K562 (cell line): ENCODE measurements at regions not wholly inside any gene's neighbourhood (a gene's known extent, or its start where the extent isn't known, plus 50 kb on each side); places are given as distances from the start of the nearest gene placed in this dataset.

Experiments used
- ATAC-seq: fragments of 200-7000 bp; cut with Tn5 transposase; 3 replicates; pipeline ENCODE4 v1.9.1; 2020; ENCODE audit warnings: moderate library complexity
- BruUV-seq: library from RNA; stranded (reverse); fragments of 400-500 nt; replicated peaks from 2 replicates; lab custom pipeline; 2021; lab: Mats Ljungman, UMichigan
- CTCF ChIA-PET: fragments of 300-600 bp; formaldehyde crosslinking; extraction: SDS; loops from one replicate; lab custom pipeline; 2021; ENCODE audit warnings: low intra/inter-chr PET ratio; lab: Yijun Ruan, JAX
- POLR2A ChIA-PET: fragments of 300-600, 350-650 bp; sonication (Branson Sonifier 250); formaldehyde crosslinking; extraction: SDS; loops from one replicate; lab custom pipeline; 2021; ENCODE audit warnings: antibody characterized with exemption, inconsistent platforms; lab: Yijun Ruan, JAX
- DNase-seq, 4 experiments: peaks; one replicate each; pipeline versions ENCODE4 v3.0.0 to v3.0.0-alpha.2; 2011 to 2018; ENCODE audit warnings: low spot score in 3 of 4, mixed read lengths in 3 of 4; ENCODE audit errors: extremely low read depth in 1 of 4
- FAIRE-seq: peaks from 2 replicates; lab custom pipeline; 2011; peaks lifted over from hg19 to GRCh38; lab: Jason Lieb, UNC
- H2AFZ ChIP-seq: 2 replicates; pipeline ENCODE4 v1.6.0; 2011; ENCODE audit warnings: low read depth, low read length, control low read depth, inconsistent platforms
- H3K27ac ChIP-seq: fragments of 200-600 bp; 3 replicates; pipeline ENCODE4 v1.8.0; 2011; ENCODE audit warnings: low read depth, mild to moderate bottlenecking, control low read depth, inconsistent platforms, low read length, moderate library complexity, mixed read lengths; ENCODE audit errors: extremely low read depth
- H3K27me3 ChIP-seq, 2 experiments: fragments of 300-600 bp in 1 of 2; 2 replicates in 1 of 2; 3 replicates in 1 of 2; pipeline versions ENCODE4 v1.6.0 to v1.8.0; 2011; ENCODE audit warnings: inconsistent platforms in 2 of 2, low read length in 2 of 2, mild to moderate bottlenecking in 1 of 2, mixed read lengths in 1 of 2, moderate library complexity in 1 of 2; ENCODE audit not compliant: control insufficient read depth in 2 of 2, insufficient read depth in 2 of 2
- H3K36me3 ChIP-seq: fragments of 300-600 bp; 3 replicates; pipeline ENCODE4 v1.8.0; 2011; ENCODE audit warnings: mild to moderate bottlenecking, low read length, inconsistent platforms; ENCODE audit not compliant: control insufficient read depth, insufficient read depth
- H3K4me1 ChIP-seq, 2 experiments: fragments of 200-600 bp in 1 of 2; replicated peaks in 1 of 2; 2 replicates in 1 of 2; 3 replicates in 1 of 2; pipeline versions ENCODE4 v1.5.1 to v1.8.0; 2011; ENCODE audit warnings: inconsistent platforms in 2 of 2, low read length in 2 of 2, mild to moderate bottlenecking in 1 of 2, mixed read lengths in 1 of 2, moderate library complexity in 1 of 2; ENCODE audit not compliant: control insufficient read depth in 2 of 2, insufficient read depth in 2 of 2
- H3K4me2 ChIP-seq: 2 replicates; pipeline ENCODE4 v1.6.1; 2011; ENCODE audit warnings: low read length, control low read depth, inconsistent platforms, mixed read lengths; ENCODE audit not compliant: insufficient read depth
- H3K4me3 ChIP-seq: fragments of 200-600 bp; sonication (generic), shearing (Covaris generic); 2 replicates; pipeline ENCODE4 v1.5.1; 2016; ENCODE audit warnings: control low read depth, inconsistent platforms
- H3K79me2 ChIP-seq: fragments of 200-600 bp; 3 replicates; pipeline ENCODE4 v1.8.0; 2011; ENCODE audit warnings: low read length, inconsistent platforms; ENCODE audit not compliant: control insufficient read depth, insufficient read depth
- H3K9ac ChIP-seq, 2 experiments: 2 replicates each; pipeline versions ENCODE4 v1.6.0 to v1.6.1; 2011; ENCODE audit warnings: low read depth in 2 of 2, low read length in 2 of 2, control low read depth in 1 of 2, inconsistent platforms in 1 of 2, mild to moderate bottlenecking in 1 of 2, mixed read lengths in 1 of 2; ENCODE audit not compliant: insufficient read depth in 1 of 2
- H3K9me1 ChIP-seq: one replicate; pipeline ENCODE4 v1.6.0; 2011; ENCODE audit warnings: inconsistent platforms, mild to moderate bottlenecking, low read length, moderate library complexity; ENCODE audit not compliant: control insufficient read depth, insufficient read depth
- H3K9me3 ChIP-seq: replicated peaks from 2 replicates; pipeline ENCODE4 v1.5.1; 2011; ENCODE audit warnings: low read depth, low read length, inconsistent platforms; ENCODE audit not compliant: control insufficient read depth, insufficient read depth
- H4K20me1 ChIP-seq: replicated peaks from 2 replicates; pipeline ENCODE4 v1.6.1; 2011; ENCODE audit warnings: low read length, inconsistent platforms, mixed read lengths; ENCODE audit not compliant: control insufficient read depth, insufficient read depth
- IFI16 ChIP-seq: fragments of 250-450 bp; sonication (Bioruptor Pico); IDR thresholded peaks from 2 replicates; pipeline ENCODE4 v2.1.2; 2022; ENCODE audit warnings: mild to moderate bottlenecking, inconsistent platforms
- KLF10 ChIP-seq: fragments of 250-450 bp; sonication (Bioruptor Pico); IDR thresholded peaks from 2 replicates; pipeline ENCODE4 v1.6.1; 2021; ENCODE audit warnings: matching md5 sums
- LEF1 ChIP-seq: fragments of 450-650 bp; IDR thresholded peaks from 2 replicates; pipeline ENCODE4 v1.6.1; 2016; ENCODE audit warnings: mild to moderate bottlenecking
- ZNF785 ChIP-seq: fragments of 250-450 bp; sonication (Bioruptor Pico); IDR thresholded peaks from 2 replicates; pipeline ENCODE4 v1.4.0; 2020; ENCODE audit warnings: mild to moderate bottlenecking
- WGBS: fragments of 100-300 bp; shearing (Covaris generic); methylation state at CpG from one replicate; pipeline ENCODE4 v1.1.6; 2016; ENCODE audit warnings: low coverage, mixed read lengths; ENCODE audit not compliant: insufficient coverage; ENCODE audit errors: missing lambda C conversion rate; 5-methylcytosine and 5-hydroxymethylcytosine counted together
- in situ Hi-C: fragments of 300-500 bp; cut with MboI; formaldehyde crosslinking; loops from 4 replicates; pipeline ENCODE4 v1.15.0; 2018; ENCODE audit warnings: inconsistent platforms, mixed read lengths
- intact Hi-C: fragments of 100-400 bp; cut with micrococcal nuclease; formaldehyde crosslinking; loops from 2 replicates; pipeline ENCODE4 v1.14.2; 2022

DNA sequence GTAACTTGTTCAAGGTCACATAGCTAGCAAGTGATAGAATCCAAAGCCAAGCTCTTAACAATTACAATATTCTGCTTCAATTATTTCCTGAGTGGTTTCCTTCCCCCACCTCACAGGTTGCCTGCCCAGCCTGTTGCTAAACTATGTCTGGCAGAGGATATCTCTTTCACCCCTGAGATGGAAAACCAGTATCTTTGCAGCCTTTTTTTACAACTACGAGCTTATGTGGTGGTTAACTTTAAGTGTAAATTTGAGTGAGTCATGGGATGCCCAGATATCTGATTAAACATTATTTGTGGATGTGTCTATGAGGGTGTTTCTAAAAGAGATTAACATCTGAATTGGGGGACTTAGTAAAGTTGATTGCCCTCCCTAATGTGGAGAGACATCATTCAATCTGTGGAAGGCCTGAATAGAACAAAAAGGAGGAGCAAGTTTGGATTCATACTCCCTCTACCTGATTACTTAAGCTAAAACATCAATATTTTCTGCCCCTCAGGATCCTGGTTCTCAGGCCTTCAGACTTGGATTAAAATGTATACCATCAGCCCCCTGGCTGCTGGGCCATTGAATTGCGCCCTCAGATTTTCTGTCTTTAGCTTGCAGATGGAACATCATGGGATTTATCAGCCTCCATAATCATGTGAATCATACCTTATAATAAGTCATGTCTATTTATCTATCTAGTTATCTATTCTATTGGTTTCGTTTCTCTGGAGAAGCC is 911.9 kb downstream of the METTL15 start:
- Histone ChIP-seq H3K27ac (no peak overlapping the region), H3K36me3 (no peaks in the 10 kb centered on the region), H3K27me3 (no peaks in the 10 kb centered on the region), H2AFZ (no peak overlapping the region), H3K9ac (no peak overlapping the region), H3K9me1 (no peaks in the 10 kb centered on the region), H4K20me1 (no peaks in the 10 kb centered on the region), H3K9me3 (no peaks in the 10 kb centered on the region; the same call in 1 of the 2 replicates), H3K4me2 (no peak overlapping the region), H3K4me3 (no peak overlapping the region), H3K79me2 (no peaks in the 10 kb centered on the region), H3K4me1 (no peaks in the 10 kb centered on the region)
- no TSS peak for BruUV-seq
- FAIRE-seq = no peak
- TF ChIP-seq ZNF785 (no peak), KLF10 (no peak), LEF1 (no peak)
- in situ Hi-C loops = no loop called here
- POLR2A ChIA-PET = no interaction called here
- CTCF ChIA-PET = no interaction called here
- ATAC-seq = no peak
- WGBS = 0% methylated on average over 3 of the region's 3 CpGs
- no peak for DNase-seq
- intact Hi-C loops = no loop called here

DNA sequence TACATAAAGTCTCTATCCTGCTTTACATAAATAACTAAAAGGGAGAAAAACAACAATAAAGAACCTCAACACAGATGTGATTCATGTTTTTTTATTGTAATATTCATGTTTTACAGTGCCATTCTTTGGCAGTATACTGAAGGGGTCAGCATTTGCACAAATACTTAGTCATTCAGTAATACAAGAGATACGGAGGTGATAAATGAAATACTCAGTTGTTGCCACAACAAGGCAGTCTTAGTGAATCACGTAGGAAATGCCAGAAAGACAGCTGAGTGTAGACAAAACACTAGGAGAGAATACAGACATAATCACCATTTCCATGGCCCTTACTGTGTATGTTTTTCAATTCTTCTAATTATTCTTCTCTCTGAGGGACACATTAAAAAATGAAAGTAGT is 910.4 kb downstream of the METTL15 start:
- FAIRE-seq (no peak), ATAC-seq (no peak), DNase-seq (no peak)
- Histone ChIP-seq H3K4me3 (no peak overlapping the region), H2AFZ (no peak overlapping the region), H3K27me3 (no peaks in the 10 kb centered on the region), H3K4me2 (no peak overlapping the region), H3K4me1 (no peaks in the 10 kb centered on the region), H4K20me1 (no peaks in the 10 kb centered on the region), H3K79me2 (no peaks in the 10 kb centered on the region), H3K9me1 (no peaks in the 10 kb centered on the region), H3K9me3 (no peaks in the 10 kb centered on the region; the same call in 1 of the 2 replicates), H3K36me3 (no peaks in the 10 kb centered on the region), H3K9ac (no peak overlapping the region), H3K27ac (no peak overlapping the region)
- WGBS = 0% methylated on average over 2 of the region's 2 CpGs
- no peak for TF ChIP-seq IFI16 (CRISPR knock-in tag)
- in situ Hi-C loops (no loop called here), intact Hi-C loops (no loop called here)
- POLR2A ChIA-PET = no interaction called here
- CTCF ChIA-PET = interaction anchor here (0.7 kb wide), 1 partner anchor 904 kb away, joined by 3 read pairs; no protein-coding TSS in a partner anchor
- BruUV-seq = no TSS peak
